Vagina (tissue), 2 donors: ENCODE measurements at regions not wholly inside any gene's neighbourhood (a gene's known extent, or its start where the extent isn't known, plus 50 kb on each side); places are given as distances from the start of the nearest gene placed in this dataset.
"Not testable (repeated sequence)": the region's sequence is repeated elsewhere in the genome, so short reads cannot be mapped to it uniquely, and the experiment has no call there.

Experiments
- DNase-seq, 2 donors: peaks; one replicate each; pipeline ENCODE4 v3.0.0-alpha.2; 2017; ENCODE audit errors: extremely low spot score in 2 of 2
- H3K27ac ChIP-seq: fragments of 200-600 bp; sonication (generic); one replicate; pipeline ENCODE4 v1.5.1; 2019
- H3K27me3 ChIP-seq: fragments of 200-600 bp; sonication (generic); one replicate; pipeline ENCODE4 v1.5.1; 2019
- H3K36me3 ChIP-seq, 2 donors: fragments of 200-600 bp; sonication (generic); one replicate each; pipeline ENCODE4 v1.5.1; 2017 to 2019
- H3K4me1 ChIP-seq: fragments of 200-600 bp; sonication (generic); one replicate; pipeline ENCODE4 v1.5.1; 2019
- H3K4me3 ChIP-seq, 2 donors: fragments of 200-600 bp; sonication (generic); 1 replicate in 1 of 2; 2 replicates in 1 of 2; pipeline ENCODE4 v1.5.1; 2016 to 2019
- H3K9me3 ChIP-seq: fragments of 200-600 bp; sonication (generic); one replicate; pipeline ENCODE4 v1.5.1; 2019
- CTCF ChIP-seq, 3 experiments: fragments of 450-650 bp in 2 of 3; fragments of 200-600 bp in 1 of 3; sonication (generic) in 1 of 3; IDR thresholded peaks; one replicate each; pipeline ENCODE4 v1.5.1; 2017 to 2019; ENCODE audit warnings: antibody characterized with exemption in 3 of 3, mild to moderate bottlenecking in 2 of 3, moderate library complexity in 2 of 3
- POLR2A ChIP-seq, 2 donors: fragments of 450-650 bp; IDR thresholded peaks; one replicate each; pipeline ENCODE4 v1.6.1; 2017; ENCODE audit warnings: antibody characterized with exemption in 2 of 2, mild to moderate bottlenecking in 2 of 2, moderate library complexity in 2 of 2
- POLR2AphosphoS5 ChIP-seq, 2 donors: sonication (generic); formaldehyde crosslinking; IDR thresholded peaks; one replicate each; pipeline ENCODE4 v1.9.0; 2017; ENCODE audit warnings: antibody characterized with exemption in 2 of 2, mild to moderate bottlenecking in 2 of 2, low read depth in 1 of 2; ENCODE audit not compliant: insufficient read depth in 1 of 2
- intact Hi-C: fragments of 100-400 bp; cut with DNase I; formaldehyde crosslinking; loops from one replicate; pipeline ENCODE4 v1.15.1; 2023

GRCh38 chr10:22097696-22098095, 94.2 kb upstream of the DNAJC1 start:
- Histone ChIP-seq H3K9me3 (no peaks in the 10 kb centered on the region), H3K36me3 (no peaks in the 10 kb centered on the region), H3K27me3 (no peaks in the 10 kb centered on the region), H3K4me3 (no peak overlapping the region), H3K27ac (no peak overlapping the region), H3K4me1 (no peaks in the 10 kb centered on the region)
- intact Hi-C loops = no loop called here
- TF ChIP-seq CTCF (IDR thresholded peaks at IDR 0.05) (no peak), POLR2AphosphoS5 (IDR thresholded peaks at IDR 0.05; ENCODE audit: insufficient read depth in 1 of 2, low read depth in 1 of 2) (no peak), POLR2A (IDR thresholded peaks at IDR 0.05) (no peak)
- DNase-seq = no peak

- intact Hi-C loops, H3K27ac ChIP-seq, H3K9me3 ChIP-seq, DNase-seq, H3K27me3 ChIP-seq, H3K4me3 ChIP-seq, H3K36me3 ChIP-seq, H3K4me1 ChIP-seq: not testable (repeated sequence)
Measured at GRCh38 chr10:22091260-22091659, 87.7 kb upstream of the DNAJC1 start.

- TF ChIP-seq CTCF (IDR thresholded peaks at IDR 0.05) = no peak
- no peak for TF ChIP-seq POLR2A (IDR thresholded peaks at IDR 0.05)
- TF ChIP-seq POLR2AphosphoS5 (IDR thresholded peaks at IDR 0.05; ENCODE audit: insufficient read depth in 1 of 2, low read depth in 1 of 2) = no peak
- H3K27ac ChIP-seq = peak overlapping the region; percentile 4
- H3K36me3 ChIP-seq = no peaks in the 10 kb centered on the region
- DNase-seq = no peak
- intact Hi-C loops = no loop called here
- no peak overlapping the region for H3K4me3 ChIP-seq
- no peaks in the 10 kb centered on the region for H3K4me1 ChIP-seq
- no peaks in the 10 kb centered on the region for H3K9me3 ChIP-seq
- no peaks in the 10 kb centered on the region for H3K27me3 ChIP-seq
Measured at GRCh38 chr10:22087402-22087738, 83.8 kb upstream of the DNAJC1 start.

GRCh38 chr10:22086730-22087401, 83.3 kb upstream of the DNAJC1 start:
- intact Hi-C loops = no loop called here
- H3K27ac ChIP-seq = peak overlapping the region; percentile 4

GRCh38 chr10:22079921-22080320, 76.4 kb upstream of the DNAJC1 start:
- intact Hi-C loops, H3K36me3 ChIP-seq, DNase-seq, H3K9me3 ChIP-seq, H3K27me3 ChIP-seq, H3K4me3 ChIP-seq, H3K4me1 ChIP-seq, H3K27ac ChIP-seq: not testable (repeated sequence)

More at GRCh38 chr10:22086730-22087401, 83.3 kb upstream of the DNAJC1 start:
- Histone ChIP-seq H3K4me1 (no peaks in the 10 kb centered on the region), H3K27me3 (no peaks in the 10 kb centered on the region), H3K4me3 (no peak overlapping the region), H3K9me3 (no peaks in the 10 kb centered on the region), H3K36me3 (no peaks in the 10 kb centered on the region)
- no peak for DNase-seq
- no peak for TF ChIP-seq POLR2A (IDR thresholded peaks at IDR 0.05)
- peak in 1 of 2 donors; percentile 75 for TF ChIP-seq POLR2AphosphoS5 (IDR thresholded peaks at IDR 0.05; ENCODE audit: insufficient read depth in 1 of 2, low read depth in 1 of 2)

- no peak for DNase-seq
- Histone ChIP-seq H3K27ac (no peak overlapping the region), H3K36me3 (no peaks in the 10 kb centered on the region), H3K27me3 (no peaks in the 10 kb centered on the region), H3K4me1 (no peaks in the 10 kb centered on the region), H3K4me3 (no peak overlapping the region), H3K9me3 (peaks cover 3% of the 10 kb centered on the region)
- no peak for TF ChIP-seq POLR2AphosphoS5 (IDR thresholded peaks at IDR 0.05; ENCODE audit: insufficient read depth in 1 of 2, low read depth in 1 of 2)
- no peak for TF ChIP-seq POLR2A (IDR thresholded peaks at IDR 0.05)
- intact Hi-C loops = no loop called here
Measured at GRCh38 chr10:22071332-22071731, 67.8 kb upstream of the DNAJC1 start.

GRCh38 chr10:22067091-22067490, 63.6 kb upstream of the DNAJC1 start:
- Histone ChIP-seq H3K36me3 (no peaks in the 10 kb centered on the region), H3K27me3 (no peaks in the 10 kb centered on the region), H3K9me3 (peaks cover 3% of the 10 kb centered on the region), H3K4me1 (no peaks in the 10 kb centered on the region), H3K27ac (no peak overlapping the region), H3K4me3 (no peak overlapping the region)
- DNase-seq = no peak
- intact Hi-C loops = no loop called here
- no peak for TF ChIP-seq CTCF (IDR thresholded peaks at IDR 0.05)
- TF ChIP-seq POLR2AphosphoS5 (IDR thresholded peaks at IDR 0.05; ENCODE audit: insufficient read depth in 1 of 2, low read depth in 1 of 2) = no peak
- no peak for TF ChIP-seq POLR2A (IDR thresholded peaks at IDR 0.05)

GRCh38 chr10:22060984-22061383, 57.5 kb upstream of the DNAJC1 start:
- not testable (repeated sequence) for H3K36me3 ChIP-seq, H3K4me3 ChIP-seq, DNase-seq, H3K27me3 ChIP-seq, H3K9me3 ChIP-seq, H3K4me1 ChIP-seq, H3K27ac ChIP-seq
- intact Hi-C loops = loop anchor here (5.0 kb wide), 1 partner anchor 86 kb away; no protein-coding TSS in a partner anchor
